Mammary epithelial cell (primary cell): ENCODE measurements at regions not wholly inside any gene's neighbourhood (a gene's known extent, or its start where the extent isn't known, plus 50 kb on each side); places are given as distances from the start of the nearest gene placed in this dataset.

Experiments
- EZH2 ChIP-seq: IDR thresholded peaks from 2 replicates; pipeline ENCODE4 v1.6.1; 2012; ENCODE audit warnings: low read length, inconsistent platforms, borderline replicate concordance
- TF ChIP-seq, protein P1 (sequence below), 2 donors: IDR thresholded peaks in 1 of 2; conservative IDR thresholded peaks in 1 of 2; 2 replicates each; pipeline ENCODE4 v1.5.1; 2011 to 2012; ENCODE audit warnings: inconsistent platforms in 2 of 2, low read length in 2 of 2, mild to moderate bottlenecking in 2 of 2, control low read depth in 1 of 2, low read depth in 1 of 2; ENCODE audit not compliant: insufficient read depth in 1 of 2; ENCODE audit errors: extremely low read depth in 1 of 2

DNA sequence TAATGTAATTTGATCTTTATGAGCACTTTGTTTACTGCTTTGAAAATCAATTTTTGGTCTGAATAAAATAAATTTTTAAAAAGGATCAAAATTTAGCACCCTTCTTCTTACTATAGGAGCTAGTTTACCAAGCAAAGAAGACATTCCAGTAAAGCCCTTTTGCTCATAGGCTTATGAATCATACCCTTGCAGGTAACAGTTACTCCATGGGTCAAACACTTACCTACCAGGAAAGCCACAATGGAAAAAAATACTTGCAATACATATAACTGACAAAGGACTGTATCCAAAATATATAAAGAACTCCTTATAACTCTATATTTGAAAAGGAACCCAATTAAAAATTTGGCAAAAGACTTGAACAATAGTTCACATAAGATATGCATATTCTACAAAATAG, 66.6 kb downstream of the SHOC1 start:
- TF ChIP-seq, protein P1, sequence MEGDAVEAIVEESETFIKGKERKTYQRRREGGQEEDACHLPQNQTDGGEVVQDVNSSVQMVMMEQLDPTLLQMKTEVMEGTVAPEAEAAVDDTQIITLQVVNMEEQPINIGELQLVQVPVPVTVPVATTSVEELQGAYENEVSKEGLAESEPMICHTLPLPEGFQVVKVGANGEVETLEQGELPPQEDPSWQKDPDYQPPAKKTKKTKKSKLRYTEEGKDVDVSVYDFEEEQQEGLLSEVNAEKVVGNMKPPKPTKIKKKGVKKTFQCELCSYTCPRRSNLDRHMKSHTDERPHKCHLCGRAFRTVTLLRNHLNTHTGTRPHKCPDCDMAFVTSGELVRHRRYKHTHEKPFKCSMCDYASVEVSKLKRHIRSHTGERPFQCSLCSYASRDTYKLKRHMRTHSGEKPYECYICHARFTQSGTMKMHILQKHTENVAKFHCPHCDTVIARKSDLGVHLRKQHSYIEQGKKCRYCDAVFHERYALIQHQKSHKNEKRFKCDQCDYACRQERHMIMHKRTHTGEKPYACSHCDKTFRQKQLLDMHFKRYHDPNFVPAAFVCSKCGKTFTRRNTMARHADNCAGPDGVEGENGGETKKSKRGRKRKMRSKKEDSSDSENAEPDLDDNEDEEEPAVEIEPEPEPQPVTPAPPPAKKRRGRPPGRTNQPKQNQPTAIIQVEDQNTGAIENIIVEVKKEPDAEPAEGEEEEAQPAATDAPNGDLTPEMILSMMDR (conservative IDR thresholded peaks at IDR 0.05 in 1 of 2, IDR thresholded peaks at IDR 0.05 in 1 of 2; ENCODE audit: extremely low read depth in 1 of 2, insufficient read depth in 1 of 2, low read depth in 1 of 2, low read length in 2 of 2), result no peak
- no peak for TF ChIP-seq EZH2
